HG03103 (cell line): ENCODE measurements at regions not wholly inside any gene's neighbourhood (a gene's known extent, or its start where the extent isn't known, plus 50 kb on each side); places are given as distances from the start of the nearest gene placed in this dataset.
"Not testable (repeated sequence)": the region's sequence is repeated elsewhere in the genome, so short reads cannot be mapped to it uniquely, and the experiment has no call there.

Experiments used
- ATAC-seq: cut with Tn5 transposase; IDR thresholded peaks from one replicate; pipeline ENCODE4 v1.9.1; 2021; ENCODE audit warnings: low read depth; ENCODE audit not compliant: unreplicated experiment

DNA sequence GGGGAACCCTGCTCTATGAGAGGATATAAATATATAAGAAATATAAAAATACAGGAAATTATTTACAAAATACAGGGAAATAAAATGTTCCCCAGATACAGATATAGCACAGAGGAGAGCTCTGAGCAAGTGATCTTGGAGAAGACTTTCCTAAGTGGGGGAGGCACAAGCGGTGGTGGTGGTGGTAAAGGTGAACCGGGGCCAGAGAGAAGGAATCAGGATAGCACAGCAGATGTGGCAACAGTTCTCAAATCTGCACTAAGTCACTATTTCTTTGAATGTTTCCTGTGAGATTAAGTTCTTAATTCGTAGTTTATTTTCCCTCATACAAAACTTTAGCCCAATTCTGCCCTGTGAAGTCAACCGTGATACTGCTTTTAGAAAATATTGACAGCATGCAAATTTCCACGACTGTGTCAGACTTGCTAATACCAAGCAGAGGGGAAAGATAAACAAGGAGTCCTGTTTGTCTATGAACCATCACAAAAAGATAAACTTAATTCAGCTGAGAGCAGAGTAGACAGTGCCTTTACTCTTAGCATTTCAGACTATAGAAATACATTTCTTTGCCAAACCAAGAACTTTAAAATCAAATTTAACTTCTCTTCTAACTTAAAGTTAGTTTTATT lies 237.5 kb upstream of the POGK start:
- ATAC-seq: no peak

DNA sequence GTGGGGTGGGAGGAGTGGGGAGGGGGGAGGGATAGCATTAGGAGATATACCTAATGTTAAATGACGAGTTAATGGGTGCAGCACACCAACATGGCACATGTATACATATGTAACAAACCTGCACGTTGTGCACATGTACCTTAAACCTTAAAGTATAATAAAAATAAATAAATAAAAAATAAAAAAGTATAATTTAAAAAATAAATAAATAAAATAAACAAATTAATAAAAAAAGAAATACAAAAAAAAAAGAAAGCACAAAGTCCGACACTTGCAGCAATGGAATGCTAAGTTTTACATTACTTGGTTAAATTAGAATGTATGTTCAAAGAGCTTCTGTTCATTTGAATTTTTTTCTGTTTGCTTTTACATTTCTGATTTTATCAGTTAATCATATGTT lies 236.5 kb upstream of the POGK start:
- ATAC-seq: not testable (repeated sequence)

DNA sequence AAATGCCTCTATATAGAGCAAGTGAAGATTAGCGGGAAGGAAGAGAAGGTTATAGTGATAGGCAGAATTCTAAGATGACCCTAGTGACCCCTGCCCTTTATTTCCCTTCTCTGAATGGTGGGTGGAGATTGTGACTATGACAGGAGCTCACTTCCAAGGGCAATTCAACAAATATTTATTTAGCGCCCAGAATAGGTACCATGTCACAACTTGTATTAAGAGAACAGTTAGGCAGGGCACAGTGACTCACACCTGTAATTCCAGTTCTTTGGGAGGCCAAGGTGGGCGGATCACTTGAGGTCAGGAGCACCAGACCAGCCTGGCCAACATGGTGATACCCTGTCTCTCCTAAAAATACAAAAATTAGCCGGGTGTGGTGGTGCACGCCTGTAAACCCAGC lies 236.0 kb upstream of the POGK start:
- no peak for ATAC-seq

DNA sequence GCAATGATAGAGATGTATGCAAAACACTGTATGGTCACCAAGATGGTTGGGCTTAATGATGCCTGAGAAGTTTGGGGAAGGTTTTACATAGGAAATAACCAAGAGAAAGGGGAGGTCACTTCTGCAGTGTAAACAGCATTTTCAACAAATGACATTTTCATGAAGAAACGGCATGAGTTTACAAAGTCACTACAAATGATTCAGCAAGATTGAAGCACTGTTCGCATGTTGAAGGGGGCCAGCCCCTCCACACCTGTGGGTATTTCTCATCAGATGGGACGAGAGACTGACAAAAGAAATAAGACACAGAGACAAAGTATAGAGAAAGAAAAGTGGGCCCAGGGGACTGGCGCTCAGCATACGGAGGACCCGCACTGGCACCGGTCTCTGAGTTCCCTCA lies 234.1 kb upstream of the POGK start:
- no peak for ATAC-seq

DNA sequence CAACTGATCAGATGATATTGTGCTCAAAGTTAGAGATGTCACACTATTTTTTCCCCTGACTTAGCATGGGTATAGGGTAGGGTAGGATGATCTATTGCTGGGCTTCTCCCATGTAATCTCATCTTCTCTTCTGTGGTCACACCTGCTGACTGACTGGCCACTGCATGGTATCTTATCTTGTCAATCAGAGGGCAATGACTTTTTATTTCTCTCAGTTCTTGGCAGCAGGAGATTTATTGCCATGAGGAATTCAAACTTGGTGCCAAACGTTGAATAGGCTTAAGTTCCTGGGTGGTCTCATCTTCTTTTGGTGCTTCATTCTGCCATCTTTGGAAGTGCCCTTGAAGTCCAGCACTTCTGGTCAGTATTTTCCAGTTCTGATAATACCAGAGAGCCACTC lies 226.4 kb upstream of the POGK start:
- no peak for ATAC-seq

DNA sequence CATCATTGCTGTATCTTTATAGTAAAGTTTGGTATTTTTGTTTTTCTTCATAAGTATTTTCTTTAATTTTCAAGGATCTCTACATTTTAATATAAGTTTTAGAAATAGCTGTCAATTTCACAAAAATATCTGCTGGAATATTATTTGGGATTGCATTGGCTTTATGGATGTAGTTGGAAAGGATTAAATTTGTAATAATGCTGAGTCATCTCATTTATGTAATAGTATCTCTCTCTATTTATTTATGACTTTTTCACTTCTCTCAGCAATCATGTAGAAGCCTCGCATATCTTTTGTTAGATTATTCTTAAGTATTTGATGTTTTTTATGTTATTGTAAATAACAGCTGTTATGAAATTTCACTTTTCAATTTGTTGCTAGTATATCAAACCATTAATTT lies 223.1 kb upstream of the POGK start:
- ATAC-seq: no peak

DNA sequence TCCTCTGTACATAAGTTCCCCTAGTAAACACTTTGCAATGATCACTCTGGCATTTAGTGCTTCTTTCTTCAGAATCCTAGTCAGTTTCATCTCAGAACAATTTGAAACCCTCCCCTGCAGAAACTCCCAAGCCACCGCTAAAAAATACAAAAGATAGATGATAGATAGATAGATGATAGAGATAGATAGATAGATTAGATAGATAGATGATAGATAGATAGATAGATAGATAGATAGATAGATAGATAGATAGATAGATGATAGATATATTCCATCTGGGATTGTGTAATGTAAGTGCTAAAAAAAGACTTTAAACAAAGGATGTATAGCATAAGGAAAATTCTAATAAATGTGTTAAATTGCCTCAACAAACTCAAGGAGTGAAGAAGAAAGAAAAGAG lies 212.6 kb upstream of the POGK start:
- no peak for ATAC-seq

DNA sequence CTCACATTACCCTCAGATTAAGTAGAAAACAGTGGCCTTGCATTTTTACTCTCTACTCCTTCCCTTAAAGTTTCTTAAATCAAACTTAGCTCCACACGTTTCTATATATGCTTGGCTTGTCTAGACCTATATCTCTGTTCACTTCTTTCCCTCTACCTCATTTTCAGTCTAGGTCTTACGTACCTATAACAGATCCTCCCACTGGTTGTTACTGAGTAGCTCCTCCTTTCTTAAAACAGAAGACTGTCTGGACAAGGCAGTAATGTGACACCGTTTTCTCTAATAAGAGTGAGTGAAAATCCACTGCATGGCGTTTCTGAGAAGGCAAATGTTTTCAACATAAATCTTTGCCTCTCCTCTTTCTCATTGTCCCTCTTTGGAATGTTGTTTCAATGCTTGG lies 211.7 kb upstream of the POGK start:
- ATAC-seq: no peak

DNA sequence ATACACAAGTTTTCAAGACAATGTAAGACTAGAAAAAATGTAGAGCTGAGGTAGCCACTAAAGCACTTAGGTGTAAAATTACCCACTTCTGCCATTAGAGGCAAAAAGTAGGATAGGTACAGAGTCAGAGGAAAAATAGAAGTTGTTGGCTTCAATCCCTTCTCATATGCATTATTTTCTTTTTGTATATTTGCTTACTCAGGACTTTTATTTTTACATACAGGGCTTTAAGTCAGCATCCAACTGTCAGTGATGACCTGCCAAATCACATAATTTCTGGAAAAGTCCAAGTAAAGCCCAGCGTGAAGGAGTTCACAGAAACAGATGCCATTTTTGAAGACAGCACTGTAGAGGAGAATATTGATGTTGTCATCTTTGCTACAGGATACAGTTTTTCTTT lies 211.0 kb upstream of the POGK start:
- ATAC-seq: no peak

DNA sequence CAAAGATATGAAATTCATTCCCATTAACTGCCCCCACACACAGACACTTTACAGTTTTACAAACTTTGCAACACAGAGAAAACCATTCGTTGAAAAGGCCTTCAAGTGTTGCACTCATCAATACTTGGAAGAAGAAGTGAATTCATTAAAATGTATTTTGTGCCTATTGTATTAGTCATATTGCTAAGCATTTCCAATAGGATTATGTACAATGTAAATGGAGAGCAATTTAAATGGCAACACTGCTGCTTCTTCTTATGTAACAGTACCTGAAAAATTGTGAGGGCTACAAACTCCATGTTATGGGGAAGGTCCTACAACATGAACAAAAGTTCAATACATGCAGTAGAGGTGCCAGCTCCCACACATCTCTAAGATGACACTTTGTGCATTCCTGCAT lies 209.3 kb upstream of the POGK start:
- no peak for ATAC-seq

DNA sequence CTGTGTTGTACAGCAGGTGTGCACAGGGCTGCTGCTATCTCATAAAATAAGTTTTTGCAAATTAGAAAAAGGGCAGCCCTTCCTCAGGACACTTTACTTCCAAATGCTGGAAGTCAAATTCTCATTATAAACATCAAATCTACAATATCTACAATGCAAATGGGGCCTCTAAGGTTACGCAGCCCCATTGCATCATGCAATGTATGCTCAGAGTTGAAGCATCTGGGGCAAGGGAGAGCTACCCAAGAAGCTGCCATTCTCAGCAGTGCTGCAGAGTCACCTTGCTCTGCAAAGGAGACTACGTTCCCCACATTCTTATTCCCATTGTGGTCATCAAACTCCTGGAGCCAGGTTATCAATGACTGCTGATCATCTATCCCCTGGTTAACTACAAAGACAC lies 208.9 kb upstream of the POGK start:
- no peak for ATAC-seq

DNA sequence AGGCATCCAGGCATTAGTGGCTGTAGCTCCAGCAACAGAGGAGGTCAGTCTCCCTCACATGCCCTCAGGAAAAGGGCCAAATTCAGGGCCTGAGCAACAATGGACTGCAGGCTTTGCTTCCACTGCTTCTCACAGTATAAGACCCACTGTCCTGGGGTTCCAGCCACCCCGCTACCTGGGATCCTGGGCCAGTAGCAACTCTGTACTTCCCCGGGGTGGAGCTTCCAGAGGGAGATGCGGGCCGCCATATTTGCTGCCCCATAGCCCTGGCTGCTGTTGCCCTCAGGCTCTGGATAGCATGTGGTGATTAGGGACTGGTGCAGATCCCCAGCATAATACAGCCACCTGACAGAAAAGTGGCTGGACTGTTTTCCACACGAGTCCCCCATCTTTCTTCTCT lies 201.1 kb upstream of the POGK start:
- no peak for ATAC-seq

DNA sequence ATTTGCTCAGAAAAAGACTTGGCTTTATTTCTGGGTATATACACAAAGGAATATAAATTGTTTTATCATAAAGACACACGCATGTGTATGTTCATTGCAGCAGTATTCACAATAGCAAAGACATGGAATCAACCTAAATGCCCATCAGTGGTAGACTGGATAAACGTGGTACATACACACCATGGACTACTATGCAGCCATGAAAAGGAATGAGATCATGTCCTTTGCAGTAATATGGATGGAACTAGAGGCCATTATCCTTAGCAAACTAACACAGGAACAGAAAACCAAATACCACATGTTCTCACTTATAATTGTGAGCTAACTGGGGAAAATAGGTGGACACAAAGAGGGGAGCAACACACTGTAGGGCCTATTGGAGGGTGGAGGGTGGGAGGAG lies 182.0 kb upstream of the POGK start:
- ATAC-seq: not testable (repeated sequence)

DNA sequence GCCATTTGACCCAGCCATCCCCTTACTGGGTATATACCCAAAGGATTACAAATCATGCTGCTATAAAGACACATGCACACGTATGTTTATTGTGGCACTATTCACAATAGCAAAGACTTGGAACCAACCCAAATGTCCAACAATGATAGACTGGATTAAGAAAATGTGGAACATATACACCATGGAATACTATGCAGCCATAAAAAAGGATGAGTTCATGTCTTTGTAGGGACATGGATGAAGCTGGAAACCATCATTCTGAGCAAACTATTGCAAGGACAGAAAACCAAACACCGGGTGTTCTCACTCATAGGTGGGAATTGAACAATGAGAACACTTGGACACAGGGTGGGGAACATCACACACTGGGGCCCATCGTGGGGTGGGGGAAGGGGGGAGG lies 172.5 kb upstream of the POGK start:
- ATAC-seq: not testable (repeated sequence)

DNA sequence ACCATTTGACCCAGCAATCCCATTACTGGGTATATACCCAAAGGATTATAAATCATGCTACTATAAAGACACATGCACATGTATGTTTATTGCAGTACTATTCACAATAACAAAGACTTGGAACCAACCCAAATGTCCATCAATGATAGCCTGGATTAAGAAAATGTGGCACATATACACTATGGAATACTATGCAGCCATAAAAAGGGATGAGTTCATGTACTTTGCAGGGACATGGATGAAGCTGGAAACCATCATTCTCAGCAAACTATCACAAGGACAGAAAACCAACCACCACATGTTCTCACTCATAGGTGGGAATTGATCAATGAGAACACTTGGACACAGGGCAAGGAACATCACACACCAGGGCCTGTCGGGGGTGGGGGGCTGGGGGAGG lies 171.7 kb upstream of the POGK start:
- ATAC-seq: not testable (repeated sequence)

DNA sequence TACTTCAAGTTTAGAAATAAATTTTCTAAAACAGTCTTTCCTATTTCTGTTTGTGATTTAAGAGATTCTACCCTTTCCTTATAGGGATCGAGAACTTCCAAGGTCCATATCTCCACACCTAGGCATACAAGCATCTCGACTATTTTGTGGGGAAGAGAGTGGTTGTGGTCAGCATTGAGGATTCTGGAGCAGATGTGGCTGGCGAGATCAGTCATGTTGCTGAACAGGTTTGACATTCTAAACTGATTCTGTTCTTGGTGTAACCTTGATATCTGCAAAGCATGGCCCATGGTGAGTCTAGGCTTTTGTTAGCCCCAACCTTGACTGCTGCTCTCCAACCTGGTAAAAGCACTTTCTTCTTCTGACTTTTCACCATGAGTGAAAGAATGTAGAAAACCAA lies 167.6 kb upstream of the POGK start:
- ATAC-seq: no peak

DNA sequence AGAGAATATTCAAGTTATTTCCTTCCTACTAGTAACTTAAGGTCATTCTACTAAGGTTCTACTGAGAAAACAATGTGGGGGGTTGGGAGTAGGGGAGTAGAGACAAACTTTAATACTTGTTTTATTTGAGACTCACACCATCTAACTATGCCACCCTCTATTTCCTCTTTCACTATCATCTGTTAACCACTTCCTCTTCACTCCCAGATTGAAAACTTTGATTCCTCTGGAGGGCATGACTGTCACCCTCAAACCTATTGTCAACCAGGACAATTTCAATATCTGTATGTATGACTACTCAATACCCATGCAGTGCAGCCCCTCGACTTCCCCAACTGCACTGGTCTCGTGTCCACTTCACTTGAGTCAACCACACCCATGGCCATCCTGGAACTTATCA lies 165.6 kb upstream of the POGK start:
- no peak for ATAC-seq

DNA sequence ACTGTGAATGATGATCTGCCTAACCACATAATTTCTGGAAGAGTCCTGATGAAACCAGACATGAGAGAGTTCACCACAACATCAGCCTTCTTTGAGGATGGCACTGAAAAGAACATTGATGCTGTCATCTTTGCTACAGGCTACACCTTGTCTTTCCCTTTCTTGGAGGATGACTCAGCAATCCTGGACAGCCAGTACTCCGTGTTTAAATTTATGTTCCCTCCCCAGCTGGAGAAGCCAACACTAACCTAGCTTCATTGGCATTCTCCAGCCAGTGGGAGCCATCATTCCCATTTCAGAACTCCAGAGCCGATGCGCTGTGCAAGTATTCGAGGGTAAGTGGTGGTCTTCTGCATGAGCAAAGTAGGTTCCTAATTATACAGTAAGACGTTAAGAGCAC lies 164.1 kb upstream of the POGK start:
- no peak for ATAC-seq

DNA sequence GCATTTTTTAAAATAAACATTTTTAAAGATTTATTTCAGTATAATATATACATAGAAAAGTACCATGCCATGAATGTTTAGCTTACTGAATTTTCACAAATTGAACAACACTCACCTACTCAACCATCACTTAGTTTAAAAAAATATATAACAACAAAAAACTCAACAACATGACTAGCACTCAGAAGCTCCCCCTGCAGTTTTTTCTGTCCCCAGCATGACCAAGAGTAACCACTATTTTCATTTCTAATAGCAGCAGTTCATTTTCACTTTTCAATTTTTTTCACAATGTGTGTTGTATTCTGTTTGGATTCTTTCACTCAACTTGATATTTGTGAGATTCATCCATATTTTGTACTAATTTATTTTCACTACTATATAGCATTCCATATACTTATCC lies 162.3 kb upstream of the POGK start:
- ATAC-seq: no peak

DNA sequence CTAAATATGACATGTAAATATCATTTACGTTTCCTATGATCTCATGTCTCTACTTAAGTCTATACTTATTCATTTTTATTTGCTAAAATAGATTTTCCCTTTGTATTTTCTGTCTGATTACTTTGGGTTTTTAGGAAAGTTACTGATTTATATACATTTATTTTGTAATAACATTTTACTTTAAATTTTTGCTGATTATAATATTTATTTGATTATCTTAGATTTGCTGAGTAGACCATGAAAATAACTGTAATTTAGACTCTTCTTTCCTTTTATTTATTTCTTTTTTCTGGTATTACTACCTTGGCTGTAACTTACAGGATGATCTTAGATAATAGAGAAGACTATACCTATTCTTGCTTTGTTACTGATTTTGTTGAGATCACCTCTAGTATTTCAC lies 159.9 kb upstream of the POGK start:
- ATAC-seq: no peak

DNA sequence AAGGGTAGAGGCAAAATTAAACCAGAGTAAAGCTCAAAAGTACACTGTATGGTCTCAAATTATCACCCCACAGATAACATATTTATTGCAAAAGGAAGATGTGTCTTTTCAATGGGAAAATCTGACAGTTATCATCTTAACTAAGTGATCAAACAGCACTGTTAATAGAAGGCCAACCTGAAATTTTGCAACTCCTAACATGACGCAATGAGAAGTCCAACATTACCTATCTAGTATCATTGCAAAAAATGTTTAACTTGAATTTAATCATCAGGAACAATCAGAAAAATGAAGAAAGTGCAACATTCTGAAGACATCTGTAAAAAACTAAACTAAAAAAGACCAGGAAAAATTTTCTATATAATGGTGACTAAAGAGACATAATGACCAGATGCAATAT lies 156.7 kb upstream of the POGK start:
- ATAC-seq: no peak

DNA sequence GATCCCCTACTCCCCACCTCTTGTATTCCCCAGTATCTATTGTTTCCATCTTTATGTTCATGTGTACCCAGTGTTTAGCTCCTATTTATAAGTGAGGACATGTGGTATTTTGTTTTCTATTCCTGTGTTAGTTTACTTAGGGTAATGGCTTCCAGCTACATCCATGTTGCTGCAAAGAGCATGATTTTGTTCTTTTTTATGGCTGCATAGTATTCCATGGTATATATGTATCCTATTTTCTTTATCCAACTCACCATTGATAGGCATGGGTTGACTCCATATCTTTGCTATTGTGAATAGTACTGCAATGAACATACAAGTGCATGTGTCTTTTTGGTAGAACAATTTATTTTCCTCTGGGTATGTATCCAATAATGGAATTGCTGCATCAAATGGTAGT lies 154.6 kb upstream of the POGK start:
- ATAC-seq: not testable (repeated sequence)

DNA sequence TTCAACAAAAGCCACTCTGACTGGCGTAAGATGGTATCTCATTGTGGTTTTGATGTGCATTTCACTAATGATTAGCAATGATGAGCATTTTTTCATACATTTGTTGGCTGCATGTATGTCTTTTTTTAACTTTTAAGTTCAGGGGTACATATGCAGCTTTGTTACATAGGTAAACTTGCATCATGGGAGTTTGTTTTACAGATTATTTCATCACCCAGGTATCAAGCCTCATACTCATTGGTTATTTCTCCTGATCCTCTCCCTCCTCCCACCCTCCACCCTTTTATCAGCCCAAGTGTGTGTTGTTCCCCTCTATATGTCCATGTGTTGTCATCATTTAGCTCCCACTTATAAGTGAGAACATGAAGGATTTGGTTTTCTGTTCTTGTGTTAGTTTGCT lies 154.1 kb upstream of the POGK start:
- no peak for ATAC-seq
